ENCODE measurements at regions not wholly inside any gene's neighbourhood (a gene's known extent, or its start where the extent isn't known, plus 50 kb on each side); places are given as distances from the start of the nearest gene placed in this dataset.
"Not testable (repeated sequence)": the region's sequence is repeated elsewhere in the genome, so short reads cannot be mapped to it uniquely, and the experiment has no call there.

DNA sequence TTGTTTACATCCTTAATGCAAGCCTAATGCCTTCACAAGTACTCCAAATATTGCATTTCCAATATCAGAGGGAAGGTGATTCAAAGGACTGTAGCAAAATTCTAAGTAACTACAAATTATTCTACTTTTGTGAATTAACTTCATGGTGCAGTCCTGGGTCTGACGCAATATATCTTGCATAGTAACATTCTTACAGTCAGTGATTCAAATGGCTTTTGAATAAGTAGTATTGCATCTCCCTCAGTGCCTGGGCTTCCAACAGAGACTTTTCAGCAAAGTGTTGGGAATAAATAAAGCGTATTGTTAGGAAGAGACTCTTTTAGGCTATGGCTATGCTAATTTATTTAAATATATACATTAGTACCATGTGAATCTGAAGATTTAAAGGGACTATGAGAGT is 564.7 kb upstream of the COBL start:
- no peak overlapping the region for H3K27ac Mint-ChIP-seq
- no peaks in the 10 kb centered on the region for H3K36me3 Mint-ChIP-seq
- H3K27me3 Mint-ChIP-seq, result no peaks in the 10 kb centered on the region
- H3K4me3 Mint-ChIP-seq, result no peak overlapping the region
- no peak for ATAC-seq
- no peaks in the 10 kb centered on the region for H3K4me1 Mint-ChIP-seq
- H3K9me3 Mint-ChIP-seq, result peaks cover 4% of the 10 kb centered on the region

- no peak for ATAC-seq
- no peak overlapping the region for H3K27ac Mint-ChIP-seq
- no peaks in the 10 kb centered on the region for H3K27me3 Mint-ChIP-seq
Observed at GRCh38 chr7:51878865-51879264, 562.3 kb upstream of the COBL start.

GRCh38 chr7:51869452-51869851 is 552.8 kb upstream of the COBL start:
- no peak overlapping the region for H3K4me3 Mint-ChIP-seq
- H3K27me3 Mint-ChIP-seq, result no peaks in the 10 kb centered on the region
- H3K36me3 Mint-ChIP-seq, result no peaks in the 10 kb centered on the region
- H3K9me3 Mint-ChIP-seq, result peaks cover 11% of the 10 kb centered on the region
- no peak for ATAC-seq
- H3K27ac Mint-ChIP-seq, result no peak overlapping the region
- H3K4me1 Mint-ChIP-seq, result no peaks in the 10 kb centered on the region

More at GRCh38 chr7:51878865-51879264, 562.3 kb upstream of the COBL start:
- H3K9me3 Mint-ChIP-seq, result peaks cover 4% of the 10 kb centered on the region
- no peak overlapping the region for H3K4me3 Mint-ChIP-seq
- H3K4me1 Mint-ChIP-seq, result no peaks in the 10 kb centered on the region
- no peaks in the 10 kb centered on the region for H3K36me3 Mint-ChIP-seq

- H3K27ac Mint-ChIP-seq, result no peak overlapping the region
- H3K9me3 Mint-ChIP-seq, result peaks cover 6% of the 10 kb centered on the region
- no peaks in the 10 kb centered on the region for H3K27me3 Mint-ChIP-seq
- H3K4me3 Mint-ChIP-seq, result no peak overlapping the region
- ATAC-seq, result no peak
- no peaks in the 10 kb centered on the region for H3K36me3 Mint-ChIP-seq
- no peaks in the 10 kb centered on the region for H3K4me1 Mint-ChIP-seq
Observed at GRCh38 chr7:51867117-51867516, 550.5 kb upstream of the COBL start.

DNA sequence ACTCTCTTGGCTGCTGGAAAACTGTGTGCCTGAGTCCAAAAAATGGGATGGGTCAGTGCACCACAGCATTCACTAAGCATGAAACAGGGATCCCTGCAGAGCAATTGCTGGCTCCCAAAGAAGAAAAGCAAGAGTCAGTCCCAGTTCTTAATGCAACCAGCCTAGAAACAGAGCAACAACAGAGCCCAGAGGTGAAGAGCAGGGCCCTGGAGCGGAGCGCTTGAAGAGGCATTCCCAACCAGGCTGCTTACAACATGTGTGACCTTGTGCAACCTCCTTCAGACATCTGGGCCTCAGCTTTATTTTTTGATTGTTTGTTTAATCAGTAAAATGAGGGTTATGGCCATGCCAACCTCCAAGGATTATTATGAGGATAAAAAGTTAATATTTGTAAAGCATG is 543.7 kb upstream of the COBL start:
- Mint-ChIP-seq H3K27me3 (no peaks in the 10 kb centered on the region), H3K36me3 (no peaks in the 10 kb centered on the region), H3K4me3 (no peak overlapping the region), H3K27ac (no peak overlapping the region), H3K9me3 (no peaks in the 10 kb centered on the region), H3K4me1 (no peaks in the 10 kb centered on the region)
- ATAC-seq, result no peak

DNA sequence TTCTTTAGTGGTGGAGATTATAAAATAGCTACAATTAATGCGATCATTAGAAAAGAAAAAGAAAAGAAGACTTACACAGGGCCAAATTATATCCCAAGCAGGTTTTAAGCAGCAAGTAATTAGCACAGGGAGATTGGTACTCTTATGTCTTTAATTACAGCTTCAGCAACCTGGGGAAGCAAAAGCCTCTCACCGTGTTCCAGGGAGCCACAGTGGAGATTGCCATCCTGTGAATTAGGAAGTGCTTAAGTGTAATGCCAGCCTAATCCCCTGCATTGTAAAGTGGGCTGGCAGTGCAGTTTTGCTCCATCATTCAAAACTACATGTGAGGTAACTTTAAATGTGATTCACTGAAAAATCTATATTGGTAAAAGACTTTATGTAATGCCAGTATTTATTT is 533.5 kb upstream of the COBL start:
- Mint-ChIP-seq H3K27me3 (no peaks in the 10 kb centered on the region), H3K27ac (no peak overlapping the region), H3K4me1 (no peaks in the 10 kb centered on the region), H3K4me3 (no peak overlapping the region), H3K9me3 (no peaks in the 10 kb centered on the region), H3K36me3 (no peaks in the 10 kb centered on the region)
- no peak for ATAC-seq

DNA sequence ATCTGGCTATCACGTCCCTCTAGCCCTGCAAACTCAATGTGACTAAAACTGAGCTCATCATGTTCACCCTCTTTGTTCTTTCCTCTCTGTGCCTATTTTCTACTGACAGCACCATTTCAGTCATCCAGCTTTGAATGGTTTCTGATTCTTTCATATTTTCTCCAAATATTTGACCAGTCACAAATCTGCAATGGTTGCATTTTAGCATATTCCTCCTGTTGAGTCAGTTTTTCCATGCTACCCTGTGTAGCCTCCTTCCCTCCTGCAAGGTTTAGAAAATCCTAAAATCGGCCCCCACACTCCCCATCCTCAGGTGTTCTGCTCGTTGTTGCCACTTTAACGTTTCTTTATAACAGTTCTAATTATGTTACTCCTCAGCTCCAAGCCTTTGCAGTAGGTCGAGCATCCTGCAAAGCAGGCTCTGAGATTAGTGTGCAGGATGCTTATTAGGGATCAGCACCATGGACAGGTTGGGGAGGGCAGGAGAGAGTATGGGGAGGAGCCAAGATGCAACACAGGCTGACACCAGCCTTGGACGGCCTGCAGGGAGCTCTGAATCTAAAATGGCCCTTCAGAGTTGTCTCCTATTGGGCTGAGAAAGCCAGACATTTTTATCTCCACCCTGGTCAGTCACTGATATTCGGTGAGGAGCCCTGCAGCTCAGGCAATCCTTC is 531.0 kb upstream of the COBL start:
- Mint-ChIP-seq H3K4me3 (no peak overlapping the region), H3K4me1 (no peaks in the 10 kb centered on the region), H3K27me3 (no peaks in the 10 kb centered on the region), H3K36me3 (no peaks in the 10 kb centered on the region), H3K27ac (no peak overlapping the region), H3K9me3 (peaks cover 4% of the 10 kb centered on the region)
- ATAC-seq, result no peak

GRCh38 chr7:51839130-51839529 is 522.5 kb upstream of the COBL start:
- not testable (repeated sequence) for H3K27me3 Mint-ChIP-seq, H3K27ac Mint-ChIP-seq, ATAC-seq, H3K4me1 Mint-ChIP-seq, H3K4me3 Mint-ChIP-seq, H3K36me3 Mint-ChIP-seq
- H3K9me3 Mint-ChIP-seq, result peaks cover 17% of the 10 kb centered on the region

- ATAC-seq, result no peak
- no peak overlapping the region for H3K27ac Mint-ChIP-seq
- peaks cover 16% of the 10 kb centered on the region for H3K9me3 Mint-ChIP-seq
- no peak overlapping the region for H3K4me3 Mint-ChIP-seq
- H3K27me3 Mint-ChIP-seq, result no peaks in the 10 kb centered on the region
- H3K36me3 Mint-ChIP-seq, result no peaks in the 10 kb centered on the region
- no peaks in the 10 kb centered on the region for H3K4me1 Mint-ChIP-seq
Observed at GRCh38 chr7:51827631-51828030, 511.0 kb upstream of the COBL start.

DNA sequence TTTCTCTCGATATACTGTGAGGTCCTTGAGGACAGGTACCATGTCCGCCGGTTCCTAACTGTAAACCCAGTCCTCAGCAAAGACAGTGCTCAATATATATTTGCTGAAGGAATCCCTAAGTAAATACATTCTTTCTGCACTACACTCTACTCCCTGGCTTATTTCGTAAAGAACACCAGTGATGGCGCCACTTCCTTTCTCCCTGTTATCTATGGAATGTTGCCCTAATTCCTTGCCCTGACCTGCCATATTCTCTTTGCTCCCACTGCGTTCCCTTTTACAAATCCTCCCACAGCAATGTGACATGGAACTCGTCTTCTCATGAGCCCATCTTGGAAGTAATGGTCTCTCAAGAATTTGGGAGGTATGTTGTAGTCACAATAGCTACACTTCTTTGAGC is 507.4 kb upstream of the COBL start:
- H3K27ac Mint-ChIP-seq, result no peak overlapping the region
- H3K4me1 Mint-ChIP-seq, result no peaks in the 10 kb centered on the region
- no peak overlapping the region for H3K4me3 Mint-ChIP-seq
- no peaks in the 10 kb centered on the region for H3K27me3 Mint-ChIP-seq
- ATAC-seq, result no peak
- H3K9me3 Mint-ChIP-seq, result peaks cover 11% of the 10 kb centered on the region
- H3K36me3 Mint-ChIP-seq, result no peaks in the 10 kb centered on the region

GRCh38 chr7:51823437-51823836 is 506.8 kb upstream of the COBL start:
- H3K9me3 Mint-ChIP-seq, result peaks cover 11% of the 10 kb centered on the region
- no peaks in the 10 kb centered on the region for H3K36me3 Mint-ChIP-seq
- H3K27me3 Mint-ChIP-seq, result no peaks in the 10 kb centered on the region
- H3K4me1 Mint-ChIP-seq, result no peaks in the 10 kb centered on the region
- no peak overlapping the region for H3K4me3 Mint-ChIP-seq
- no peak overlapping the region for H3K27ac Mint-ChIP-seq
- ATAC-seq, result no peak

DNA sequence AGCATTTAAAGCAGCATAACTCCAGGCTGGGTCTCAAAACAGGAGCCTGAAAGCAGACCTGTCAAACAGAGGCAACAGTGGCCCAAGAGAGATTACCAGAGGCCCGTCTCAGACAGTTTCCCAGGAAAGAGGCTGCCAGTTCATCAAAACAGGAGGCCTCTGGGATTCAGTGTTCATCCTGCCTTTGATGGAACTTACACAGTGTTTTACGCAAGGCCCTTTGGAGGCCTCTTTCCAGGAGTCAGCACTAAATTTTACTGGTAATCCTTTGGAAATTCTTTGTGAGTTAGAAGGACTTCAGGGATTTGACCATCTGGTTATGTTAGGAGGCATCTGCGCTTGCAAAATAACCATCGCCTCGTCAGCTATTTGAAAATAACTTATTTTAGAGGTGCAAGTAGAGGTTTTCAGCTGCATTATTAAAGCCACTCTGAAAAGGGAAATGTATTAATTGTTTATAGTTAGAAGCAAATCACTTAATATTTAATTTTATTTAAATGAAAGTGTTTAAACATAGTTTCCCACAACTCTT is 501.2 kb upstream of the COBL start:
- peaks cover 5% of the 10 kb centered on the region for H3K9me3 Mint-ChIP-seq
- H3K27me3 Mint-ChIP-seq, result no peaks in the 10 kb centered on the region
- no peak overlapping the region for H3K27ac Mint-ChIP-seq
- no peaks in the 10 kb centered on the region for H3K36me3 Mint-ChIP-seq
- no peak overlapping the region for H3K4me3 Mint-ChIP-seq
- no peak for ATAC-seq
- no peaks in the 10 kb centered on the region for H3K4me1 Mint-ChIP-seq

DNA sequence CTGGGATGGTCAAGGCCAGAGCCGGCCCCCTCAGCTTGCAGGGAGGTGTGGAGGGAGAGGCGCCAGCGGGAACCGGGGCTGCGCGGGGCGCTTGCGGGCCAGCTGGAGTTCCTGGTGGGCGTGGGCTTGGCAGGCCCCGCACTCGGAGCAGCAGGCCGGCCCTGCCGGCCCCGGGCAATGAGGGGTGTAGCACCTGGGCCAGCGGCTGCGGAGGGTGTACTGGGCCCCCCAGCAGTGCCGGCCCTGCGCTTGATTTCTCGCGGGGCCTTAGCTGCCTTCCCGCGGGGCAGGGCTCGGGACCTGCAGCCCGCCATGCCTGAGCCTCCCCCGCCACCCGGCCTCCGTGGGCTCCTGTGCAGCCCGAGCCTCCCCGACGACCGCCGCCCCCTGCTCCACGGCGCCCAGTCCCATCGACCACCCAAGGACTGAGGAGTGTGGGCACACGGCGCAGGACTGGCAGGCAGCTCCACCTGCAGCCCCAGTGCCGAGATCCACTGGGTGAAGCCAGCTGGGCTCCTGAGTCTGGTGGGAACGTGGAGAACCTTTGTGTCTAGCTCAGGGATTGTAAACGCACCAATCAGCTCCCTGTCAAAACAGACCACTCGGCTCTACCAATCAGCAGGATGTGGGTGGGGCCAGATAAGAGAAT is 489.3 kb upstream of the COBL start:
- ATAC-seq, H3K36me3 Mint-ChIP-seq, H3K27me3 Mint-ChIP-seq, H3K9me3 Mint-ChIP-seq, H3K27ac Mint-ChIP-seq, H3K4me3 Mint-ChIP-seq, H3K4me1 Mint-ChIP-seq: not testable (repeated sequence)

GRCh38 chr7:51802718-51803117 is 486.1 kb upstream of the COBL start:
- Mint-ChIP-seq H3K36me3 (no peaks in the 10 kb centered on the region), H3K4me3 (no peak overlapping the region), H3K27ac (no peak overlapping the region), H3K27me3 (no peaks in the 10 kb centered on the region), H3K9me3 (peaks cover 3% of the 10 kb centered on the region), H3K4me1 (no peaks in the 10 kb centered on the region)
- ATAC-seq, result no peak

- Mint-ChIP-seq H3K4me1 (no peaks in the 10 kb centered on the region), H3K9me3 (peaks cover 3% of the 10 kb centered on the region), H3K27ac (no peak overlapping the region), H3K36me3 (no peaks in the 10 kb centered on the region), H3K27me3 (no peaks in the 10 kb centered on the region), H3K4me3 (no peak overlapping the region)
- ATAC-seq, result no peak
Observed at GRCh38 chr7:51797371-51797770, 480.8 kb upstream of the COBL start.

DNA sequence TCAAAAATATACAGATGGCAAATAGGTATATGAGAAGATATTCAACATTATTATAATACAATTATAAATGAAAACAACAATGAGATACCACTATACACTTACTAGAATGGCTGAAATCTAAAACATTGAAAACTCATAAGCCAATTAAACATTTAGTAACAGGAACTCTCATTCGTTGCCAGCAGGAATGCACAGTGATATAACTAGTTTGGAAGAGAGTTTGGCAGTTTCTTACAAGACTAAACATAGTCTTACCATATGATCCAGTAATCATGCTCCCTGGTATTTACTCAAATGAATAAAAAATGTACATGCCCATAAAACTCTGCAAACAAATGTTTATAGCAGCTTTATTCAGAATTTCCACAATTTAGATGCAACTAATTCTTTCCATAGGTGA is 476.2 kb upstream of the COBL start:
- H3K9me3 Mint-ChIP-seq, result peaks cover 3% of the 10 kb centered on the region
- H3K36me3 Mint-ChIP-seq, result no peaks in the 10 kb centered on the region
- no peaks in the 10 kb centered on the region for H3K4me1 Mint-ChIP-seq
- H3K4me3 Mint-ChIP-seq, result no peak overlapping the region
- ATAC-seq, result no peak
- H3K27ac Mint-ChIP-seq, result no peak overlapping the region
- H3K27me3 Mint-ChIP-seq, result no peaks in the 10 kb centered on the region
